ENCODE measurements at regions not wholly inside any gene's neighbourhood (a gene's known extent, or its start where the extent isn't known, plus 50 kb on each side); places are given as distances from the start of the nearest gene placed in this dataset.

DNA sequence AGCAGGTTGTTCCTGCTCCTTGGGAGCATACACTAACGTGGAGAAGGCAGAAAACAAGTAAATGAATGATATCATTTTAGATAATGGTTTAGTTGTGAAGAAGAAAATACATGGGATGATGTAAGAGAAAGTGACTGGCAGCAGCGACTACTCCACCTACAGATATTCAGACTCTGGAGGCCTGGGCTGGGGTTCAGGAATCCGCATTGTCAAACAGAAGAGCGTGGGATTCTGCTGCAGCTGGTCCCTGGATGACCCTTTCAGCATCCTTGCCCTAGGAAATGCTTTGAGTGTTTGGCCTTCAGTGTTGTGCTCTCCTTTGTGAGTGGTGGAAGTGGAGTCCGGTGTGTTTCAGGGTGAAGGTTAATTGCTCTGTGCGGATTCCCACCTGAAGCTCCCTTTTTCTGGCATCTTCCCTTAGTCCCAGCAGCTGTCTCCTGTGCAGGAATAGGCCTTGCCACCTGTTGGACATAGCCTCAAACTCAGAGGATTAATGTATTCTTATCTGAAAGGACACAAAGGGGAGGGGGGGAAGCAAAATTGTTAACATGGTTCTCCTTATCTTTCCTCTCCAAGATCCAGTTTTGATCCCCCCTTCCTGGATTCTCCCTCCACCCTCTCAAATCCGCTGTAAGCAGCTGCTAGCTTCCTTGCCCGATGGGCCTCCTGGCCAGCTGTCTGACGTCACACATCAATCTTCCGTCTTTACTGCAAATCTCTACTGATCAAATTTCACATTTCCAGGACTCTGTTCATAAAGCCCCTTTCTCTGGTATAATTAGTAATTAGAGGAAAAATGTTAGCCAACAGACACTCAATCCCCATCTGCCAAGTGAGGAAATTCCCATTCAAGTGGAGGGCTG is 68.3 kb upstream of the SPAG17 start:
- intact Hi-C loops (cut with DNase I): no loop called here
- H3K9me3 ChIP-seq: no peaks in the 10 kb centered on the region
- ATAC-seq (no peak), DNase-seq (no peak)
- no peaks in the 10 kb centered on the region for H3K36me3 ChIP-seq
- TF ChIP-seq, protein P1, sequence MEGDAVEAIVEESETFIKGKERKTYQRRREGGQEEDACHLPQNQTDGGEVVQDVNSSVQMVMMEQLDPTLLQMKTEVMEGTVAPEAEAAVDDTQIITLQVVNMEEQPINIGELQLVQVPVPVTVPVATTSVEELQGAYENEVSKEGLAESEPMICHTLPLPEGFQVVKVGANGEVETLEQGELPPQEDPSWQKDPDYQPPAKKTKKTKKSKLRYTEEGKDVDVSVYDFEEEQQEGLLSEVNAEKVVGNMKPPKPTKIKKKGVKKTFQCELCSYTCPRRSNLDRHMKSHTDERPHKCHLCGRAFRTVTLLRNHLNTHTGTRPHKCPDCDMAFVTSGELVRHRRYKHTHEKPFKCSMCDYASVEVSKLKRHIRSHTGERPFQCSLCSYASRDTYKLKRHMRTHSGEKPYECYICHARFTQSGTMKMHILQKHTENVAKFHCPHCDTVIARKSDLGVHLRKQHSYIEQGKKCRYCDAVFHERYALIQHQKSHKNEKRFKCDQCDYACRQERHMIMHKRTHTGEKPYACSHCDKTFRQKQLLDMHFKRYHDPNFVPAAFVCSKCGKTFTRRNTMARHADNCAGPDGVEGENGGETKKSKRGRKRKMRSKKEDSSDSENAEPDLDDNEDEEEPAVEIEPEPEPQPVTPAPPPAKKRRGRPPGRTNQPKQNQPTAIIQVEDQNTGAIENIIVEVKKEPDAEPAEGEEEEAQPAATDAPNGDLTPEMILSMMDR (IDR thresholded peaks at IDR 0.05): no peak
- H3K4me1 ChIP-seq: no peaks in the 10 kb centered on the region
- H3K27me3 ChIP-seq (ENCODE audit: low read depth): no peaks in the 10 kb centered on the region
- no peak overlapping the region for H3K4me3 ChIP-seq
- H3K27ac ChIP-seq: no peak overlapping the region

DNA sequence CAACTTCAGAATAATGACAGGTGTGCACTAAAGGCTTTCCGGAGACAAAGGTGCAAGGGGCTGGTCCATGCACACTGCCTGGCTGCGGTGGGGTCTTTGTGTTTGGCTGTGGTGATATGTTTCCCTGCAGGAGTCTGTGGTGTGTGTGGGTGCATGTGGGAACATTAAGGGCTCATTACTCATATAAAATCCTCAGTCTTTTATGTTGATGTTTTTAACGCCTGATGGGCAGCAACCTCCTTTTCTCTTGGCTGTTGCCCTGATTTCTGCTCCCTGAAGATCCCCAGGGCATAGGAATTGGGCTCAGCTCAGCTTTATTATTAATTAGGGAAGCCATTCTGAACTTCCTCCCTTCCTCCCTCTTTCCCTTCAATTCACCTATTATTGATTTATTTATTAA is 67.6 kb upstream of the SPAG17 start:
- ATAC-seq (no peak), DNase-seq (no peak)
- no peaks in the 10 kb centered on the region for H3K27me3 ChIP-seq (ENCODE audit: low read depth)
- intact Hi-C loops (cut with DNase I): no loop called here
- H3K27ac ChIP-seq: no peak overlapping the region
- H3K36me3 ChIP-seq: no peaks in the 10 kb centered on the region
- H3K4me3 ChIP-seq: no peak overlapping the region
- no peaks in the 10 kb centered on the region for H3K4me1 ChIP-seq
- TF ChIP-seq, protein P1 (IDR thresholded peaks at IDR 0.05): no peak
- no peaks in the 10 kb centered on the region for H3K9me3 ChIP-seq

DNA sequence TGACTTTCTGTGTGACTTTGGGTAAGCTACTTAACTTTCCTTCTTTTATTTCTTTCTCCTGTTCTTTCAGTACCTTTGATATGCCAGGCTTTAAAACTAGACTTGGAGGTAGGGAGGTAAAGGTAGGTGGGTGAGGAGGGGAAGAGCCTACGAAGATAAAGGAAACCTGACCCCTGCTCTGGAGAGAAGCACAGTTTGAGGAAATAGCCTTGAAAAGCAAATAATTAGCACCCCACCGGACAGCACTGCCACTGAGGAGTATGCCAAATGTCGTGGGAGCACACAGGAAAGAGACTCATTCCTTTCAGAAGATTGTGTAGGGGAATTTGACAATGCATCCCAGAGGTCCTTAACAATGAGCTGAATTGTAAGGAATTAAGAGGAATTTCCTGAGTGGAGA is 65.2 kb upstream of the SPAG17 start:
- intact Hi-C loops (cut with DNase I): no loop called here
- Histone ChIP-seq H3K9me3 (no peaks in the 10 kb centered on the region), H3K36me3 (no peaks in the 10 kb centered on the region), H3K4me1 (no peaks in the 10 kb centered on the region), H3K27me3 (ENCODE audit: low read depth) (no peaks in the 10 kb centered on the region), H3K27ac (no peak overlapping the region), H3K4me3 (no peak overlapping the region)
- DNase-seq (no peak), ATAC-seq (no peak)
- TF ChIP-seq, protein P1 (IDR thresholded peaks at IDR 0.05): no peak

DNA sequence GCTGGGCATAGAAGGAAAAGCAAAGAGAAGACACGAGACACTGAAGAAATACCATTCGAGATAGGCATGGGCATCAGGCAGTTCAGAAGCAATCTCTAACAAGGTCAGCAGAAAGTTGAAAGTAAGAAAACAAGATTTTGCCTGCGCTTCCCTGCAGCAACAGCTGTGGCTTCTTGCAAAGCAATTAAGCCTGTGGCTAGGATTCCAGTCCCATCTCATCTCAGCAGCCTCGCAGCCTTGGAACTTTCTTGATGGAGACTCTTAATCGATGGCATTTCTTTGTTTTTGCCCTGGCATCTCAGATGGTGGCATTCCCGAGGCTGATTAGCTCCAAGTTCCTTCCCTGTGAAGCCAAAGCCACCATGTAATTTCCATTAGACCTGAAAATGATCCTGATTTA is 64.6 kb upstream of the SPAG17 start:
- Histone ChIP-seq H3K4me1 (no peaks in the 10 kb centered on the region), H3K4me3 (no peak overlapping the region), H3K36me3 (no peaks in the 10 kb centered on the region), H3K27me3 (ENCODE audit: low read depth) (no peaks in the 10 kb centered on the region), H3K9me3 (no peaks in the 10 kb centered on the region), H3K27ac (no peak overlapping the region)
- TF ChIP-seq, protein P1 (IDR thresholded peaks at IDR 0.05): no peak
- intact Hi-C loops (cut with DNase I): no loop called here
- DNase-seq: no peak
- ATAC-seq: no peak

DNA sequence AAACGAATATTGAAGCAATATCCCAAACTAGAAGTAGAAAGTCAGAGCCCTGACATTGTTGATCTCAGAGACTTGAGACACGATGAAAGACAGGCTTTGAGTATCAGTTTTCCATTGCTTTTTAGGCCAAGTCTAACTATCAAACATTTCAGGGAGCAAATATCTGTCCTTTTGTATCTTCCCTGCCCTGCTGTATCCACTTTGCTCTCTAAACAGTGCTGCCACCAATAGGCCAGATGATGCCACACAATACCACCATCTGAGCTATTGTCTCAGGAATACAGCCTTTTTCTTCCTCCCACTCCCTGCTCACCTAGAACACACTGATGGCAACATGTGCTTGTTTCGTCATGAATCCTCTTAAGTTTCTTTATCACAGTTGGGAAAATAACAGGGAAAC is 62.6 kb upstream of the SPAG17 start:
- Histone ChIP-seq H3K27me3 (ENCODE audit: low read depth) (no peaks in the 10 kb centered on the region), H3K4me1 (no peaks in the 10 kb centered on the region), H3K4me3 (no peak overlapping the region), H3K27ac (no peak overlapping the region), H3K9me3 (no peaks in the 10 kb centered on the region), H3K36me3 (no peaks in the 10 kb centered on the region)
- ATAC-seq: no peak
- TF ChIP-seq, protein P1 (IDR thresholded peaks at IDR 0.05): no peak
- DNase-seq: no peak
- intact Hi-C loops (cut with DNase I): no loop called here

Data from lower lobe of right lung (tissue), 2 donors.